PC-3 (cell line): ENCODE measurements at regions not wholly inside any gene's neighbourhood (a gene's known extent, or its start where the extent isn't known, plus 50 kb on each side); places are given as distances from the start of the nearest gene placed in this dataset.

Experiments used
- CTCF ChIP-seq: fragments of 300-600 bp; sonication (generic); conservative IDR thresholded peaks from 2 replicates; pipeline ENCODE4 v1.5.1; 2017; ENCODE audit warnings: antibody characterized with exemption, low read depth, mild to moderate bottlenecking, low read length
- EZH2 ChIP-seq: fragments of 300-600 bp; sonication (generic); IDR thresholded peaks from one replicate; pipeline ENCODE4 v1.6.1; 2017; ENCODE audit warnings: antibody characterized with exemption, mild to moderate bottlenecking, low read length; ENCODE audit not compliant: unreplicated experiment
- EZH2phosphoT487 ChIP-seq: fragments of 300-600 bp; sonication (generic); IDR thresholded peaks from 2 replicates; pipeline ENCODE4 v1.6.1; 2018; ENCODE audit warnings: mild to moderate bottlenecking, antibody characterized with exemption, low read length, borderline replicate concordance

- TF ChIP-seq CTCF (no peak), EZH2 (no peak), EZH2phosphoT487 (no peak)
Observed at GRCh38 chr10:65235846-65236245, 1690.0 kb upstream of the LRRTM3 start.
